Osteoblast (primary cell): ENCODE measurements at regions not wholly inside any gene's neighbourhood (a gene's known extent, or its start where the extent isn't known, plus 50 kb on each side); places are given as distances from the start of the nearest gene placed in this dataset.

ENCODE experiments used
- DNase-seq: peaks from one replicate; pipeline ENCODE4 v3.0.0; 2011; ENCODE audit warnings: low spot score, mixed read lengths; ENCODE audit not compliant: insufficient read length; ENCODE audit errors: missing footprints
- H2AFZ ChIP-seq: 2 replicates; pipeline ENCODE4 v1.6.0; 2011; ENCODE audit warnings: mild to moderate bottlenecking, low read length
- H3K27ac ChIP-seq: 2 replicates; pipeline ENCODE4 v1.5.1; 2011; ENCODE audit warnings: mild to moderate bottlenecking, low read depth, low read length, moderate library complexity
- H3K27me3 ChIP-seq: 2 replicates; pipeline ENCODE4 v1.6.0; 2012; ENCODE audit warnings: mild to moderate bottlenecking, control low read depth, inconsistent platforms, low read length, moderate library complexity; ENCODE audit not compliant: insufficient read depth
- H3K36me3 ChIP-seq: 2 replicates; pipeline ENCODE4 v1.5.1; 2011; ENCODE audit warnings: mild to moderate bottlenecking, low read length, control low read depth, moderate library complexity; ENCODE audit not compliant: insufficient read depth
- H3K4me1 ChIP-seq: 2 replicates; pipeline ENCODE4 v1.5.1; 2011; ENCODE audit warnings: mild to moderate bottlenecking, low read length, control low read depth, moderate library complexity; ENCODE audit not compliant: insufficient read depth
- H3K4me2 ChIP-seq: 2 replicates; pipeline ENCODE4 v1.6.0; 2011; ENCODE audit warnings: mild to moderate bottlenecking, low read length; ENCODE audit not compliant: insufficient read depth
- H3K4me3 ChIP-seq: fragments of 200-600 bp; sonication (generic); 3 replicates; pipeline ENCODE4 v1.5.1; 2012; ENCODE audit warnings: mild to moderate bottlenecking, low read length, inconsistent platforms; ENCODE audit not compliant: insufficient read depth
- H3K79me2 ChIP-seq: 2 replicates; pipeline ENCODE4 v1.6.0; 2012; ENCODE audit warnings: mild to moderate bottlenecking, low read length, control low read depth, inconsistent platforms; ENCODE audit not compliant: insufficient read depth
- H3K9me3 ChIP-seq: 2 replicates; pipeline ENCODE4 v1.5.1; 2011; ENCODE audit warnings: low read depth, low read length, control low read depth
- H4K20me1 ChIP-seq: 2 replicates; pipeline ENCODE4 v1.6.0; 2012; ENCODE audit warnings: mild to moderate bottlenecking, low read length, control low read depth; ENCODE audit not compliant: insufficient read depth
- TF ChIP-seq, protein P1 (sequence below): IDR thresholded peaks from 2 replicates; pipeline ENCODE4 v1.5.1; 2011; ENCODE audit warnings: mild to moderate bottlenecking, low read depth, low read length, moderate library complexity; ENCODE audit errors: extremely low read depth

DNA sequence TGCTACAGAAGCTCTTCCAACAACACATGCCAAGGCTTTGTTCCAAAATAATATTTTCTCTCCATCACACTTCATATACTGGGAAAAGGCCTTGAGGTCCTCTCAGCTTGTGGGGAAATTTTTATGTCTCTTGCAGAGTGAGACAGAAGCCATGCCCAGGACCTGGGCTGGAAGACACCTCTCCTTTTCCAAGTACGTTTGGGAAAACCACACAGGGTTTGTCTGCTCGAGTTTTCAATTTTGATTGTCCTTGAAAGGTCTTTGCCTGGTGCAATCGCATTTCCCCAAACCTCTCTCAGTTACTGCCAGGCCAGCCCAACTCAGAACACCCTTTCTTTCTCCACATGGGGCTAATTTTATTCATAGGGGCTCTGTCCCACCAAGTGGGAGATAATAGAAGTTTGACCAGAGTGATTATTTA lies 272.2 kb downstream of the OSR1 start:
- H2AFZ ChIP-seq = no peak overlapping the region
- H3K79me2 ChIP-seq = no peaks in the 10 kb centered on the region
- H3K4me1 ChIP-seq = no peaks in the 10 kb centered on the region
- H3K9me3 ChIP-seq = no peaks in the 10 kb centered on the region
- TF ChIP-seq, protein P1, sequence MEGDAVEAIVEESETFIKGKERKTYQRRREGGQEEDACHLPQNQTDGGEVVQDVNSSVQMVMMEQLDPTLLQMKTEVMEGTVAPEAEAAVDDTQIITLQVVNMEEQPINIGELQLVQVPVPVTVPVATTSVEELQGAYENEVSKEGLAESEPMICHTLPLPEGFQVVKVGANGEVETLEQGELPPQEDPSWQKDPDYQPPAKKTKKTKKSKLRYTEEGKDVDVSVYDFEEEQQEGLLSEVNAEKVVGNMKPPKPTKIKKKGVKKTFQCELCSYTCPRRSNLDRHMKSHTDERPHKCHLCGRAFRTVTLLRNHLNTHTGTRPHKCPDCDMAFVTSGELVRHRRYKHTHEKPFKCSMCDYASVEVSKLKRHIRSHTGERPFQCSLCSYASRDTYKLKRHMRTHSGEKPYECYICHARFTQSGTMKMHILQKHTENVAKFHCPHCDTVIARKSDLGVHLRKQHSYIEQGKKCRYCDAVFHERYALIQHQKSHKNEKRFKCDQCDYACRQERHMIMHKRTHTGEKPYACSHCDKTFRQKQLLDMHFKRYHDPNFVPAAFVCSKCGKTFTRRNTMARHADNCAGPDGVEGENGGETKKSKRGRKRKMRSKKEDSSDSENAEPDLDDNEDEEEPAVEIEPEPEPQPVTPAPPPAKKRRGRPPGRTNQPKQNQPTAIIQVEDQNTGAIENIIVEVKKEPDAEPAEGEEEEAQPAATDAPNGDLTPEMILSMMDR = no peak
- no peaks in the 10 kb centered on the region for H3K27me3 ChIP-seq
- no peak overlapping the region for H3K4me3 ChIP-seq
- H3K36me3 ChIP-seq = no peaks in the 10 kb centered on the region
- no peak overlapping the region for H3K4me2 ChIP-seq
- H4K20me1 ChIP-seq = no peaks in the 10 kb centered on the region
- no peak for DNase-seq
- H3K27ac ChIP-seq = no peak overlapping the region

DNA sequence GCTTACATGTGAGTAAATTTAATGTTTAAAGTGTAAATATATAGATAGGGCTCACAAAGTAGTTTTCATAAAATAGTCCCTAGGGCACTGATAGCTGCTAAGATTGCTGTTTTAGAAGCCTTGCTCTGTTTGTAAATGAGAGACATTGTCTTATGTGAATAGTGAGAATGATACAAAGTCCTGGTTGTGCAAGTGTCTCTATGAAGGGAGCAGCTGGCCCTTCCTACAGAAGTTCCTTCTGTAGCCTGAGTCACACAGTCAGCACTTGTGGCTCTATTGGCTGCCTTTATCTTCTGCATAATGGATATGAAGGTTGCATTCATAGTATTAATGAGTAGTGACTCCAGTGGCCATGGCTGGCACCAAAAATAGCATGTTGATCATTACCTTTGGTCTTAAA lies 279.7 kb downstream of the OSR1 start:
- Histone ChIP-seq H3K4me3 (no peak overlapping the region), H4K20me1 (no peaks in the 10 kb centered on the region), H3K27me3 (no peaks in the 10 kb centered on the region), H3K9me3 (no peaks in the 10 kb centered on the region), H2AFZ (no peak overlapping the region), H3K79me2 (no peaks in the 10 kb centered on the region), H3K4me1 (peaks cover 3% of the 10 kb centered on the region), H3K36me3 (no peaks in the 10 kb centered on the region), H3K4me2 (no peak overlapping the region), H3K27ac (no peak overlapping the region)
- DNase-seq = no peak
- TF ChIP-seq, protein P1 = no peak

DNA sequence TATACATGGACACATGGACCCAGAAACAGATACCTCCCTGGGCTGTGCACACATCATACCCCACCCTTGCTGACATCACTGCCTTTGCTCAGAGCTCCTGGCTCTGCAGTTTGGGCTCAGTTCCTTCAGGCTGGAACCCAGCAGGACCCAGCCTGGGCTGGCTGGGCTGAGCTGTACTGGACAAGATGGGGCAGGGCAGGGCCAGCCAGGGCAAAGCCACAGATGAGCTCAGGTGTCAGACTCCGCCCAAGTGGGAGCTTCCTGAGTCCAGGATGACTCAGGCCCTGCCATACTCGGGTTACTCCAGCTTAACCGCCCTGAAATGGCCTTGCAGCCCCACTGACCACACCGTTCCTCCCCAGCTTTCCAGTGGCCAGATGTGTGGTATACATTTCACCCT lies 284.9 kb downstream of the OSR1 start:
- peaks cover 7% of the 10 kb centered on the region for H3K4me1 ChIP-seq
- no peaks in the 10 kb centered on the region for H4K20me1 ChIP-seq
- TF ChIP-seq, protein P1 = no peak
- no peaks in the 10 kb centered on the region for H3K79me2 ChIP-seq
- H3K27ac ChIP-seq = no peak overlapping the region
- no peak overlapping the region for H3K4me3 ChIP-seq
- no peak overlapping the region for H2AFZ ChIP-seq
- no peaks in the 10 kb centered on the region for H3K9me3 ChIP-seq
- no peaks in the 10 kb centered on the region for H3K36me3 ChIP-seq
- peak; percentile 81 for DNase-seq
- H3K27me3 ChIP-seq = no peaks in the 10 kb centered on the region
- H3K4me2 ChIP-seq = no peak overlapping the region

DNA sequence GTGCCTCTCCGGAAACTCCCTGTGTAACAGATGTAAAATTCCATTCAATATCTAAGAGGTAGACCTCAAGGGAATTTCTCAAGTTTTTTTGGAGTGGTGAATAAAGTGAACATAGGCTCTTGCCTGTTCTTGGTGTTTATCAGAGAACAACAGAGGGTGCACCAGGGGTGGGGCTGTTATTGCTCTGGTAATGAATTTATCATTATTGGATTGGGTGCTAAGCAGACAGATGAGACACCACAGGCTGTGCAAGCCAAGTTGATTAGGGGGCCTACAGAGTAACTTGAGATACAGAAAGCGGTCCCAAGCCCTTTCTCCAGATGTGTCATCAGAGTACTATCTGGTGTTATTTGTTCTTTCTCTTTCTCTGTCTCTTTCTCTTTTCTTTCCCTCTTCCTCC lies 286.3 kb downstream of the OSR1 start:
- no peaks in the 10 kb centered on the region for H4K20me1 ChIP-seq
- H3K9me3 ChIP-seq = no peaks in the 10 kb centered on the region
- H3K4me3 ChIP-seq = no peak overlapping the region
- H3K79me2 ChIP-seq = no peaks in the 10 kb centered on the region
- no peak for DNase-seq
- no peak overlapping the region for H2AFZ ChIP-seq
- H3K4me1 ChIP-seq = peaks cover 7% of the 10 kb centered on the region
- no peak overlapping the region for H3K27ac ChIP-seq
- TF ChIP-seq, protein P1 = no peak
- no peaks in the 10 kb centered on the region for H3K27me3 ChIP-seq
- H3K4me2 ChIP-seq = no peak overlapping the region
- H3K36me3 ChIP-seq = no peaks in the 10 kb centered on the region
